HEK293T (cell line): ENCODE measurements at regions not wholly inside any gene's neighbourhood (a gene's known extent, or its start where the extent isn't known, plus 50 kb on each side); places are given as distances from the start of the nearest gene placed in this dataset.

Experiments used
- CTCF ChIA-PET: fragments of 350-600 bp; formaldehyde crosslinking; extraction: SDS; loops from one replicate; lab custom pipeline; 2021; ENCODE audit warnings: antibody characterized with exemption, inconsistent platforms; lab: Yijun Ruan, JAX
- POLR2A ChIA-PET: fragments of 350-600 bp; formaldehyde crosslinking; extraction: SDS; loops from one replicate; lab custom pipeline; 2020; ENCODE audit warnings: antibody characterized with exemption, inconsistent platforms; lab: Yijun Ruan, JAX
- DNase-seq: peaks from one replicate; pipeline ENCODE4 v3.0.0; 2012; ENCODE audit warnings: mixed read lengths; ENCODE audit errors: extremely low spot score
- ARNT ChIP-seq: fragments of 450-650 bp; IDR thresholded peaks from 2 replicates; pipeline ENCODE4 v1.6.1; 2017; ENCODE audit warnings: mild to moderate bottlenecking
- BHLHE40 ChIP-seq: fragments of 450-650 bp; IDR thresholded peaks from 2 replicates; pipeline ENCODE4 v1.6.1; 2016; ENCODE audit warnings: mild to moderate bottlenecking, moderate library complexity, borderline replicate concordance
- CTBP1 ChIP-seq: fragments of 450-650 bp; IDR thresholded peaks from 2 replicates; pipeline ENCODE4 v1.6.1; 2016; ENCODE audit warnings: borderline replicate concordance
- ELF4 ChIP-seq: fragments of 450-650 bp; IDR thresholded peaks from 2 replicates; pipeline ENCODE4 v1.6.1; 2017; ENCODE audit warnings: antibody characterized with exemption
- FOXA1 ChIP-seq: fragments of 450-650 bp; IDR thresholded peaks from 2 replicates; pipeline ENCODE4 v1.6.1; 2016; ENCODE audit warnings: mild to moderate bottlenecking
- FOXK2 ChIP-seq: fragments of 450-650 bp; IDR thresholded peaks from 2 replicates; pipeline ENCODE4 v1.6.1; 2016; ENCODE audit warnings: mild to moderate bottlenecking
- FOXM1 ChIP-seq: fragments of 450-650 bp; IDR thresholded peaks from 2 replicates; pipeline ENCODE4 v1.6.1; 2017; ENCODE audit warnings: mild to moderate bottlenecking, borderline replicate concordance
- HDGF ChIP-seq: fragments of 450-650 bp; IDR thresholded peaks from 2 replicates; pipeline ENCODE4 v1.6.1; 2017; ENCODE audit warnings: antibody characterized with exemption, borderline replicate concordance
- L3MBTL2 ChIP-seq: fragments of 450-650 bp; conservative IDR thresholded peaks from 2 replicates; pipeline ENCODE4 v1.6.1; 2016; ENCODE audit warnings: mild to moderate bottlenecking
- LEF1 ChIP-seq: fragments of 450-650 bp; IDR thresholded peaks from 2 replicates; pipeline ENCODE4 v1.6.1; 2017; ENCODE audit warnings: mild to moderate bottlenecking, borderline replicate concordance
- NFRKB ChIP-seq: fragments of 450-650 bp; IDR thresholded peaks from 2 replicates; pipeline ENCODE4 v1.6.1; 2016; ENCODE audit warnings: mild to moderate bottlenecking, moderate library complexity
- PKNOX1 ChIP-seq: fragments of 450-650 bp; IDR thresholded peaks from 2 replicates; pipeline ENCODE4 v1.6.1; 2016
- SP1 ChIP-seq: fragments of 450-650 bp; IDR thresholded peaks from 2 replicates; pipeline ENCODE4 v1.6.1; 2017
- SUZ12 ChIP-seq: fragments of 450-650 bp; IDR thresholded peaks from 2 replicates; pipeline ENCODE4 v1.6.1; 2016; ENCODE audit warnings: mild to moderate bottlenecking
- TARDBP ChIP-seq: fragments of 450-650 bp; IDR thresholded peaks from 2 replicates; pipeline ENCODE4 v1.6.1; 2016
- ZNF384 ChIP-seq: fragments of 450-650 bp; IDR thresholded peaks from 2 replicates; pipeline ENCODE4 v1.6.1; 2016

GRCh38 chr3:194221336-194221735 lies 85.4 kb downstream of the HES1 start:
- TF ChIP-seq NFRKB = no peak
- no peak for TF ChIP-seq PKNOX1
- TF ChIP-seq FOXK2 = no peak
- no peak for TF ChIP-seq LEF1
- TF ChIP-seq CTBP1 = no peak
- TF ChIP-seq TARDBP = no peak
- no peak for TF ChIP-seq BHLHE40
- TF ChIP-seq ZNF384 = no peak
- no peak for TF ChIP-seq FOXA1
- TF ChIP-seq ARNT = no peak
- TF ChIP-seq SUZ12 = no peak
- TF ChIP-seq FOXM1 = no peak
- TF ChIP-seq HDGF = no peak
- no peak for TF ChIP-seq ELF4
- no peak for TF ChIP-seq L3MBTL2
- TF ChIP-seq SP1 = no peak
- POLR2A ChIA-PET = interaction anchor here (0.5 kb wide), 1 partner anchor 425 kb away, joined by 3 read pairs; no protein-coding TSS in a partner anchor
- DNase-seq = no peak
- CTCF ChIA-PET = interaction anchor here (0.6 kb wide), 1 partner anchor 93 kb away, joined by 3 read pairs; no protein-coding TSS in a partner anchor

GRCh38 chr3:194223951-194224350 lies 88.0 kb downstream of the HES1 start:
- TF ChIP-seq PKNOX1 (no peak), HDGF (no peak), ARNT (no peak), LEF1 (no peak), FOXK2 (no peak), NFRKB (no peak), BHLHE40 (no peak), CTBP1 (no peak), L3MBTL2 (no peak), ZNF384 (no peak)
- ChIA-PET CTCF (no interaction called here), POLR2A (no interaction called here)
- no peak for DNase-seq

- DNase-seq = no peak
- TF ChIP-seq FOXM1 = no peak
- no peak for TF ChIP-seq FOXK2
- TF ChIP-seq TARDBP = no peak
- TF ChIP-seq FOXA1 = no peak
- TF ChIP-seq BHLHE40 = no peak
- TF ChIP-seq ELF4 = no peak
- TF ChIP-seq SUZ12 = no peak
- no peak for TF ChIP-seq ARNT
- TF ChIP-seq L3MBTL2 = no peak
- CTCF ChIA-PET = no interaction called here
- POLR2A ChIA-PET = no interaction called here
These were observed 88.8 kb downstream of the HES1 start for GRCh38 chr3:194224471-194225417.

GRCh38 chr3:194225418-194225812 lies 89.5 kb downstream of the HES1 start:
- DNase-seq = no peak
- POLR2A ChIA-PET = no interaction called here
- TF ChIP-seq PKNOX1 (no peak), HDGF (no peak), ARNT (no peak), FOXM1 (no peak), SP1 (no peak), NFRKB (no peak), SUZ12 (no peak), CTBP1 (no peak), LEF1 (no peak), ELF4 (no peak), BHLHE40 (no peak), TARDBP (no peak), ZNF384 (no peak), FOXA1 (no peak), L3MBTL2 (no peak), FOXK2 (no peak)
- CTCF ChIA-PET = no interaction called here

- TF ChIP-seq ELF4 = no peak
- no peak for TF ChIP-seq HDGF
- TF ChIP-seq SUZ12 = no peak
- no peak for TF ChIP-seq ARNT
- no peak for TF ChIP-seq CTBP1
- TF ChIP-seq FOXK2 = no peak
- TF ChIP-seq FOXM1 = no peak
- TF ChIP-seq BHLHE40 = no peak
- no peak for TF ChIP-seq PKNOX1
- no peak for TF ChIP-seq TARDBP
- TF ChIP-seq LEF1 = no peak
- TF ChIP-seq L3MBTL2 = no peak
- TF ChIP-seq SP1 = no peak
- no peak for TF ChIP-seq FOXA1
- no peak for TF ChIP-seq ZNF384
- ChIA-PET POLR2A (no interaction called here), CTCF (interaction anchor here (0.6 kb wide), 1 partner anchor 13 kb away, joined by 3 read pairs; no protein-coding TSS in a partner anchor)
- no peak for DNase-seq
These were observed 90.2 kb downstream of the HES1 start for GRCh38 chr3:194225988-194226663.
